H9 (cell line): ENCODE measurements at regions not wholly inside any gene's neighbourhood (a gene's known extent, or its start where the extent isn't known, plus 50 kb on each side); places are given as distances from the start of the nearest gene placed in this dataset.

Experiments
- DNase-seq: peaks from one replicate; pipeline ENCODE4 v3.0.0-alpha.2; 2017
- H2AFZ ChIP-seq: one replicate; pipeline ENCODE4 v1.6.1; 2013; ENCODE audit warnings: mild to moderate bottlenecking, low read length, control low read depth, moderate library complexity
- H2AK5ac ChIP-seq: 2 replicates; pipeline ENCODE4 v1.6.1; 2013; ENCODE audit warnings: low read length, control low read depth, mixed read lengths; ENCODE audit not compliant: insufficient read length
- H2BK120ac ChIP-seq: one replicate; pipeline ENCODE4 v1.6.1; 2013; ENCODE audit warnings: low read depth, mild to moderate bottlenecking, low read length, control low read depth, inconsistent platforms; ENCODE audit not compliant: poor library complexity, severe bottlenecking
- H2BK12ac ChIP-seq: 2 replicates; pipeline ENCODE4 v1.6.1; 2013; ENCODE audit warnings: low read length, control low read depth, mixed read lengths, low read depth; ENCODE audit not compliant: insufficient read length
- H2BK15ac ChIP-seq: 2 replicates; pipeline ENCODE4 v1.6.1; 2013; ENCODE audit warnings: low read depth, low read length, control low read depth
- H2BK20ac ChIP-seq: one replicate; pipeline ENCODE4 v1.6.1; 2013; ENCODE audit warnings: low read depth, mild to moderate bottlenecking, low read length, control low read depth, inconsistent platforms; ENCODE audit not compliant: poor library complexity, severe bottlenecking
- H2BK5ac ChIP-seq: 2 replicates; pipeline ENCODE4 v1.6.1; 2013; ENCODE audit warnings: low read length, control low read depth, mixed read lengths; ENCODE audit not compliant: insufficient read length
- H3K14ac ChIP-seq: 2 replicates; pipeline ENCODE4 v1.6.1; 2013; ENCODE audit warnings: low read length, control low read depth; ENCODE audit not compliant: insufficient read depth
- H3K18ac ChIP-seq: 2 replicates; pipeline ENCODE4 v1.6.1; 2013; ENCODE audit warnings: low read depth, mild to moderate bottlenecking, mixed read lengths, low read length, control low read depth; ENCODE audit not compliant: insufficient read length
- H3K23ac ChIP-seq: 2 replicates; pipeline ENCODE4 v1.6.1; 2013; ENCODE audit warnings: low read length, control low read depth, mixed read lengths, low read depth; ENCODE audit not compliant: insufficient read length
- H3K23me2 ChIP-seq: 2 replicates; pipeline ENCODE4 v1.6.1; 2013; ENCODE audit warnings: low read depth, mild to moderate bottlenecking, mixed read lengths, low read length, control low read depth; ENCODE audit not compliant: insufficient read length, poor library complexity, severe bottlenecking
- H3K27ac ChIP-seq: 2 replicates; pipeline ENCODE4 v1.5.1; 2013; ENCODE audit warnings: low read length, control low read depth, mixed read lengths, low read depth; ENCODE audit not compliant: insufficient read length
- H3K27me3 ChIP-seq: 2 replicates; pipeline ENCODE4 v1.6.1; 2013; ENCODE audit warnings: low read length, control low read depth, inconsistent platforms; ENCODE audit not compliant: insufficient read depth
- H3K4ac ChIP-seq: 2 replicates; pipeline ENCODE4 v1.6.1; 2013; ENCODE audit warnings: low read depth, mild to moderate bottlenecking, control low read depth, inconsistent platforms, low read length, moderate library complexity
- H3K4me1 ChIP-seq: 2 replicates; pipeline ENCODE4 v1.6.1; 2013; ENCODE audit warnings: low read length, control low read depth, inconsistent platforms; ENCODE audit not compliant: insufficient read depth
- H3K4me2 ChIP-seq: 2 replicates; pipeline ENCODE4 v1.6.1; 2013; ENCODE audit warnings: low read length, control low read depth, mixed read lengths; ENCODE audit not compliant: insufficient read length, insufficient read depth
- H3K56ac ChIP-seq: 2 replicates; pipeline ENCODE4 v1.6.1; 2013; ENCODE audit warnings: low read depth, mild to moderate bottlenecking, mixed read lengths, low read length, control low read depth; ENCODE audit not compliant: insufficient read length
- H3K79me1 ChIP-seq: 2 replicates; pipeline ENCODE4 v1.6.1; 2013; ENCODE audit warnings: low read depth, mild to moderate bottlenecking, moderate library complexity, low read length, control low read depth, inconsistent platforms; ENCODE audit not compliant: insufficient read depth, poor library complexity, severe bottlenecking
- H3K79me2 ChIP-seq: 2 replicates; pipeline ENCODE4 v1.6.1; 2013; ENCODE audit warnings: low read length, control low read depth, inconsistent platforms; ENCODE audit not compliant: insufficient read depth
- H3K9ac ChIP-seq: 2 replicates; pipeline ENCODE4 v1.6.1; 2013; ENCODE audit warnings: low read length, control low read depth, mixed read lengths; ENCODE audit not compliant: insufficient read length; ENCODE audit errors: extremely low read depth
- H3K9me3 ChIP-seq: one replicate; pipeline ENCODE4 v1.6.1; 2013; ENCODE audit warnings: low read depth, low read length, inconsistent platforms; ENCODE audit not compliant: control insufficient read depth
- H3T11ph ChIP-seq: one replicate; pipeline ENCODE4 v1.6.1; 2013; ENCODE audit warnings: mild to moderate bottlenecking, low read length, control low read depth, inconsistent platforms
- H4K20me1 ChIP-seq: one replicate; pipeline ENCODE4 v1.6.1; 2013; ENCODE audit not compliant: control insufficient read depth, insufficient read length, insufficient read depth
- H4K5ac ChIP-seq: 2 replicates; pipeline ENCODE4 v1.6.1; 2013; ENCODE audit warnings: low read depth, mild to moderate bottlenecking, mixed read lengths, low read length, control low read depth; ENCODE audit not compliant: insufficient read length
- H4K8ac ChIP-seq: replicated peaks from 2 replicates; pipeline ENCODE4 v1.6.1; 2013; ENCODE audit warnings: low read length, control low read depth, mixed read lengths, low read depth; ENCODE audit not compliant: insufficient read length
- H4K91ac ChIP-seq: 2 replicates; pipeline ENCODE4 v1.6.1; 2013; ENCODE audit warnings: low read depth, mild to moderate bottlenecking, moderate library complexity, mixed read lengths, low read length, control low read depth; ENCODE audit not compliant: insufficient read length
- H3K27ac Mint-ChIP-seq, 3 experiments: 2 replicates in 2 of 3; 3 replicates in 1 of 3; pipeline ENCODE4 v1.8.0; 2020 to 2021; ENCODE audit warnings: mixed read lengths in 3 of 3, mild to moderate bottlenecking in 1 of 3, moderate library complexity in 1 of 3
- H3K27me3 Mint-ChIP-seq: 2 replicates; pipeline ENCODE4 v1.8.0; 2021; ENCODE audit warnings: low read depth, mild to moderate bottlenecking, moderate library complexity, mixed read lengths
- H3K36me3 Mint-ChIP-seq, 3 experiments: 2 replicates in 2 of 3; 3 replicates in 1 of 3; pipeline ENCODE4 v1.8.0; 2020 to 2021; ENCODE audit warnings: low read depth in 3 of 3, mixed read lengths in 3 of 3; ENCODE audit not compliant: insufficient read depth in 1 of 3
- H3K4me1 Mint-ChIP-seq, 2 experiments: 2 replicates each; pipeline ENCODE4 v1.8.0; 2020; ENCODE audit warnings: mixed read lengths in 2 of 2
- H3K4me3 Mint-ChIP-seq, 2 experiments: 2 replicates in 1 of 2; 3 replicates in 1 of 2; pipeline ENCODE4 v1.8.0; 2020 to 2021; ENCODE audit warnings: mild to moderate bottlenecking in 2 of 2, mixed read lengths in 2 of 2, moderate library complexity in 1 of 2
- H3K9me3 Mint-ChIP-seq, 2 experiments: 2 replicates in 1 of 2; 3 replicates in 1 of 2; pipeline ENCODE4 v1.8.0; 2020; ENCODE audit warnings: mild to moderate bottlenecking in 2 of 2, mixed read lengths in 2 of 2, moderate library complexity in 1 of 2
- WGBS: extraction: QIAGEN DNeasy Blood & Tissue Kit; methylation state at CpG from one replicate; pipeline ENCODE4 v1.1.7; 2013; ENCODE audit warnings: missing lambda C conversion rate, low lambda C conversion rate, mixed read lengths; ENCODE audit not compliant: insufficient read length; ENCODE audit errors: extremely low coverage; 5-methylcytosine and 5-hydroxymethylcytosine counted together
- TF ChIP-seq, protein P1 (sequence below): fragments of 200-600 bp; sonication (generic); conservative IDR thresholded peaks from 3 replicates; pipeline ENCODE4 v1.8.0; 2021; ENCODE audit warnings: antibody characterized with exemption, mild to moderate bottlenecking

DNA sequence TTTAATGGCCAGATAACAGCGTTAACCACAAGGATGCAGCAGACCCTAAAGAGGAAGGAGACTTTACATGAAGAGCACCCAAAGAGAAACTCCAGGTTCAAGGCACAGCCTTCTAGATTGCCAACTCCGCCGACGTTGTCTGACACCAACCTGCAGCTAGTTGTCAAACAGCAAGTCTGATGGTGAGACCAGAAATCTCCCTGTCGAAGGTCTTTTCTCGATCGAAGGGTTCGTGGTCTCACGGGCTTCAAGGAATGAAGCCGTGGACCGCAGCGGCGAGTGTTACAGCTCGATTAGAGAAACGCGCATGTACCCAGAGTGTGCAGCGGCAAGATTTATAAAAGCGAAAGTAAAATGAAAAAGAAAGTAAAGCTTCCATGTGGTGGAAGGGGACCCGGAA is 656.3 kb downstream of the XIRP2 start:
- H3K4me1 Mint-ChIP-seq = peaks cover 4 to 7% of the 10 kb centered on the region in 2 experiments
- Histone ChIP-seq H4K20me1 (no peaks in the 10 kb centered on the region), H3K4me1 (no peaks in the 10 kb centered on the region), H2BK20ac (no peak overlapping the region), H2AK5ac (no peak overlapping the region), H2BK5ac (no peak overlapping the region), H2BK120ac (no peak overlapping the region), H3K18ac (no peak overlapping the region), H3K9me3 (no peaks in the 10 kb centered on the region), H2AFZ (no peak overlapping the region), H4K5ac (no peak overlapping the region), H3T11ph (no peak overlapping the region), H2BK12ac (no peak overlapping the region), H3K9ac (no peak overlapping the region), H4K91ac (no peak overlapping the region), H4K8ac (no peak overlapping the region), H3K4ac (no peak overlapping the region), H3K4me2 (no peak overlapping the region), H2BK15ac (no peak overlapping the region), H3K23ac (no peak overlapping the region), H3K27ac (no peak overlapping the region), H3K79me1 (no peaks in the 10 kb centered on the region), H3K14ac (no peak overlapping the region), H3K27me3 (no peaks in the 10 kb centered on the region), H3K56ac (no peak overlapping the region), H3K23me2 (no peaks in the 10 kb centered on the region), H3K79me2 (no peaks in the 10 kb centered on the region)
- H3K9me3 Mint-ChIP-seq = no peaks in the 10 kb centered on the region
- H3K27me3 Mint-ChIP-seq = no peaks in the 10 kb centered on the region
- TF ChIP-seq, protein P1, sequence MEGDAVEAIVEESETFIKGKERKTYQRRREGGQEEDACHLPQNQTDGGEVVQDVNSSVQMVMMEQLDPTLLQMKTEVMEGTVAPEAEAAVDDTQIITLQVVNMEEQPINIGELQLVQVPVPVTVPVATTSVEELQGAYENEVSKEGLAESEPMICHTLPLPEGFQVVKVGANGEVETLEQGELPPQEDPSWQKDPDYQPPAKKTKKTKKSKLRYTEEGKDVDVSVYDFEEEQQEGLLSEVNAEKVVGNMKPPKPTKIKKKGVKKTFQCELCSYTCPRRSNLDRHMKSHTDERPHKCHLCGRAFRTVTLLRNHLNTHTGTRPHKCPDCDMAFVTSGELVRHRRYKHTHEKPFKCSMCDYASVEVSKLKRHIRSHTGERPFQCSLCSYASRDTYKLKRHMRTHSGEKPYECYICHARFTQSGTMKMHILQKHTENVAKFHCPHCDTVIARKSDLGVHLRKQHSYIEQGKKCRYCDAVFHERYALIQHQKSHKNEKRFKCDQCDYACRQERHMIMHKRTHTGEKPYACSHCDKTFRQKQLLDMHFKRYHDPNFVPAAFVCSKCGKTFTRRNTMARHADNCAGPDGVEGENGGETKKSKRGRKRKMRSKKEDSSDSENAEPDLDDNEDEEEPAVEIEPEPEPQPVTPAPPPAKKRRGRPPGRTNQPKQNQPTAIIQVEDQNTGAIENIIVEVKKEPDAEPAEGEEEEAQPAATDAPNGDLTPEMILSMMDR = no peak
- H3K27ac Mint-ChIP-seq = peak overlapping the region in 1 of 3 experiments; percentile 71; a peak in 2 of 7 replicates
- H3K4me3 Mint-ChIP-seq = no peak overlapping the region
- peaks cover 4 to 14% (median 10%) of the 10 kb centered on the region in 3 experiments for H3K36me3 Mint-ChIP-seq
- DNase-seq = no peak
- no CpG with 5 or more reads among the region's 19 CpGs for WGBS
